DMS53 treated with DMSO at 0.1 percent for 48 hours (cell line): ENCODE measurements at regions not wholly inside any gene's neighbourhood (a gene's known extent, or its start where the extent isn't known, plus 50 kb on each side); places are given as distances from the start of the nearest gene placed in this dataset.

Experiments
- DNase-seq: peaks from one replicate; lab custom pipeline; 2025; ENCODE audit not compliant: unreplicated experiment; lab: John Stamatoyannopoulos, UW

DNA sequence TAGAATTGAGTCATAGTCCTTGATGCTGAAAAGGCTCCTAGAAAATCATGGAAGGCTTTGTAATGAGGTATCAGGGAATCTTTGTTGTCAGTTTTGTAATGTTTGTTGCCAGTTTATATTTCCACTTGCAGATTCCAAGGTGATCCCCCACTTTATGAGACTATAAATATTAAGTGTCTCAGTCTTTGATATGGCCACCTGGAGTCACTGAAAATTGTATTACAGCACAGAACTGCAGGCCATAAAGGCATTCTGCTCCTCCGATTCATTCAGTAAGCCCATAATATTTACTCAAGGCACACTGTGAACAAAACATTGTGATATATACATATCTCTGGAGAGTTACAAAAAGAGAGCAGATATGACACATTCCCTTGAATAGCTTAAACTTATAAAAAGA is 457.8 kb upstream of the ZNF385D start:
- no peak for DNase-seq

- no peak for DNase-seq
Observed at GRCh38 chr3:22209578-22209977, 458.6 kb upstream of the ZNF385D start.

DNA sequence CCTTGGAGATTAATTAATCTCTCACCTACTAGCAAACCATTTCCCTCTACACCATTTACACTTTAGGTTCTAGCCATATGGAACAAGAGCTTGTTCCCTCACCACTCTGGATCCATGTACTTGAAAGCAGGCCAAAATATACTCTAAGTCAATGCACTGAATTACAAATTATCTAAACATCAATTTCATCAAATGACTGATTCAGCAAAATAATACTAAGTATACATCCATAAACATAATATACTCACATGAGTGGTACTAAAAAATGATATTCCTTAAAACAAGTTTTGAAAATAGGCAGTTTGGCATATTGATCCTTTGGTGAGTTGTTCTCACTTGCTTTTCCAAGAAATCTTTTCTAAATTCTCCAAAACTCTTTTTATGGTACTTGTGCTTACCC is 459.7 kb upstream of the ZNF385D start:
- DNase-seq, result no peak

GRCh38 chr3:22216601-22217000 is 465.6 kb upstream of the ZNF385D start:
- DNase-seq, result no peak

GRCh38 chr3:22225161-22225560 is 474.2 kb upstream of the ZNF385D start:
- no peak for DNase-seq

- DNase-seq, result no peak
Observed at GRCh38 chr3:22228705-22229104, 477.7 kb upstream of the ZNF385D start.

GRCh38 chr3:22231061-22231460 is 480.1 kb upstream of the ZNF385D start:
- DNase-seq, result no peak

DNA sequence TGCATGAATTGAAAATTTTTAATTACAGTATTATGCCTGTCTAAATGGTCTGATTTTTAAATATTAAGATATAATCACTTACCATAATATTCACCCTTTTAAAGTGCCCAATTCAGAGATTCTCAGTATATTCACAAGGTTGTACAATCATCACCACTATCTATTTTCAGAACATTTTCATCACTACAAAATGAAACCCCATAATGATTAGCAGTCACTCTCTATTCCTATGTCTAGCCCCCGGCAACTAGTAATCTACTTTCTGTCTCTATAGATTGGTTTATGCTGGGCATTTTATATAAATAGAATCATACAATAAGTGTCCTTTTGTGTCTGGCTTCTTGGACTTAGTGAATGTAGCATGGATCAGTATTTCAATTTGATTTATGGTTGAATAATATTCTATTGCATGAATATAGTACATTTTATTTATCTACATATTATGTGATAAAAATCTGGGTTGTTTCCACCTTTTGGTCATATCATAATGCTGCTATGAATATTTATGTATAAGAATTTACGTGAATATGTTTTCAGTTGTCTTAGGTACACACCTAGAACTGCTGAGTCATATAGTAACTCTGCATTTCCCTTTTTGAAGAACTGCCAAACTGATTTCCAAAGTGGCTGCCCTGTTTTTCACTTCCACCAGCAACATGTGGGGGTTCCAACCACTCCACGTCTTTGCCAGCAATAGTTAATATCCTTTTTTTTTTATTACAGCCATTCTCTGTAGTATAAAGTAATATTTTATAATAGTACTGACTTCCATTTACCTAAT is 485.7 kb upstream of the ZNF385D start:
- no peak for DNase-seq

GRCh38 chr3:22239011-22239410 is 488.0 kb upstream of the ZNF385D start:
- DNase-seq, result no peak

GRCh38 chr3:22241110-22241509 is 490.1 kb upstream of the ZNF385D start:
- no peak for DNase-seq

DNA sequence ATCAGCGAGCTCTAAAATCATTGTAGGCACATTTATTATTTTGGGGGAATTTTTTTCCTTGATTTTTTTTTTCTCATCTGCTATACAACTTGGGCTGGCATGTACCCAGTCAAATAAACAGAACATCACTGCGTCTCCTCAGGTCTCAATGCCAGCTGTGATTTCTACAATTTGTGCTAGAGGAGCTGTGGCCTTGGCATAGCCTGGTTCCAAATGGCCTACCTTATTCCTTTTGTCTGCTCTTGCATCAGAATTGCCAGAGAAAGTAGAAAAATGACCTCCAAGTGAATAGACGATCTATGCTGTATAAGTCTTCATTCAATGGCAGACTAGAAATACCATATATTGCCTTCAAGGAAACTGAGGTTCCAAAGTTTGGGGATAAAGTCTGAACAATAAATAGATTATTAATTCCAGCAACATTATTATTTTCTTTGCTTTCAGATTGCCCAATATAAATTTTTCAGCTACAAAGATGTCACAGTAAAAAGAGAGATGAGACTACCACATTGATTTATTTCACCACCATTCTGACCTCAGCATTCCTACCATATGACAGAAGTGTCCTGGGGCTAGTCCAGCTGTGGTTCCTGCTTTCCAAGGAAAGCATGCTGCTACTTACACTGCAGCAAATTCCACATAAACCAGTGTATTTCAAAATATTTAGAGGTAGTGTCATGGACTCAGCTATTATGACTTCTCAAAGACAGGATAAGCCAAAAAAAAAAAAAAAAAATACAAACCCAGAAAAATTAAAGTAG is 493.9 kb upstream of the ZNF385D start:
- DNase-seq, result no peak

- DNase-seq, result no peak
Observed at GRCh38 chr3:22245811-22246583, 495.0 kb upstream of the ZNF385D start.

DNA sequence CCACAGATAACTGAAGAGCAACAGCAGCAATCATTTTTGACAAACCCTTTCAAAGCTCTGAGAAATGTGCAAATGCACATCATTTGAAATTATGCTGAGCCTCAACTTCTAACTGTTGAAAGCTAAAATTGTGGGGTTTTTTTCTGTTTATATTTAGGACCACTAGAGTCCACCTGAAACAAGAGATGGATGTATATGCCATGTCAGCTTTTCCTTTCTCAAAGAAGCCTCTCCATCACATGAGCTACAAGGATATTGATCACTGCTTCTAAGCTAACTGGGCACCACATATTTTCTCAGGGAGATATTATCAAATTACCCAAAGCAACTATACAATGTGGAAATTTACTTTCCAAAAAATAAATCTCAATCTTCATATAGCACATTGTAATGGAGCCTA is 498.6 kb upstream of the ZNF385D start:
- no peak for DNase-seq

- DNase-seq, result no peak
Observed at GRCh38 chr3:22257252-22257651, 506.2 kb upstream of the ZNF385D start.

DNA sequence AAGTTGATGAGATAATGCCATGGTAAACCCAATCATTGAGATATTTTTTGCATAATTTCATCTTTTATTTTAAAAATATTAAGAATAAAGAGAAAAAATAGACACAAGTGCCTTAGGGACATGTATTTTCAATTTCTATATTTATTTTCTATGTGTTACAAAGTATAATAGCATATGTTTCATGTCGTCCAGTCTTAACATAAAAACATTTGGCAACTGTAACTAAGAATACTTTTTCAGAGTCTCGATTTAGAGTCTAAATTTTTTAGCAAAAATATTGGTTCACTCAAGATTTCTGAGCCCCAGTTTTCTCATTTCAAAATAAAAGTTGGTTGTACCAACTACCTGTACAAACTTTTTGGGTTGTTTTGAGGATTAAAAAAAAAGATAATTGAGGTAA is 511.4 kb upstream of the ZNF385D start:
- no peak for DNase-seq

DNA sequence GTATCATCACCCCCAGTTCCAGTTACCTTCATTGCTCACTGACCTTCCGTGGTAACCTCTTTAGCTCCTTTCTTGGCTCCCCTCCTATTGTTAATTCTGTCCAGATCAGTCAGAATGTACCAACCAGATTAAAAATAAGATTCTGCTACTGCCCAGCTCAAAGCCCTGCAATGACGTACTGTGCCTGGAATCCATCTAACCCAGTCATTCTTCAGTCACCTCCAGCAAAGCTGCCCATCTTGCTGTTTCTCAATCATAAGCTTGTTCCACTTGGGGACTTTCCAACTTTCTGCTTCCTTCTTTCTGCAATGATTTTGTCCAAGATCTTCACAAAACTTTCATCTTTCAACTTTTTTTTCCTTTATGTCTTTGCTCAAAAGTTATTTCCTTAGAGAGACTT is 512.0 kb upstream of the ZNF385D start:
- DNase-seq, result no peak

DNA sequence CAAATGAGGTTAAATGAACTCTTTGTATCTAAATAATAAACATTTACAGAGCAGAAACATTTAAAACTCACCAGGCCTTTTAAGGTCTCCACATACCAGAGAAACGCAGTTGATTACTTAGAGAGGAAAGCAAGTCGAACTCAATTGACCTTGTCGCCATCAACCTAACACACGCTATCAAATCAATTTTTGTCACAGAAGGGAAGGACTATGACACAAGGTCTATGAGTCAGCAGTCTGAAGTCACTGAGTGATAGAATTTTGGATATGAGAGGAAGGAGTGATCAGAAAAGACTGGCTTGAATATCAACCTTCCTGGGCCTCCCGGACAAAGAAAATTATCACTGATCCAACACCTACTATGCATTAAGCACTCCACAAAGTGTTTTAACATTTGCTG is 514.4 kb upstream of the ZNF385D start:
- DNase-seq, result no peak

DNA sequence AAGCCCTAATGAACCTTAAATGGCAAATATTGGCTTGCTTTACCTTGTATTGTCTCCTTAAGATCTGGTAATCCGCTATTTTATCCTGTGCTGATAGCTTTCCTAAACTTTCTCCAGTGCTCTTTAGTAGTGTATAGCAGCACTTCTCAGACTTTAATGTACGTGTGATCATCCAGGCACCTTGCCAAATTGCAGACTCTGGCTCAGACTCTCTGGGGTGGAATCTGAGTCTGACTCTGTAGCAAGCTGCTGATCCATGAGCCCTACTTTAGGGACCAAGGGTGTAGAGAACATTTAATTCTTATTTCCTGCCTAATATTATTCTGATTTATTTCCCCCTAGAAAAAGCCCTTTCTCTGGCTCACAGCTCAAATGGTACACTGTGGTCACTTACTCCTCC is 518.8 kb upstream of the ZNF385D start:
- no peak for DNase-seq

- DNase-seq, result no peak
Observed at GRCh38 chr3:22276351-22276750, 525.3 kb upstream of the ZNF385D start.

DNA sequence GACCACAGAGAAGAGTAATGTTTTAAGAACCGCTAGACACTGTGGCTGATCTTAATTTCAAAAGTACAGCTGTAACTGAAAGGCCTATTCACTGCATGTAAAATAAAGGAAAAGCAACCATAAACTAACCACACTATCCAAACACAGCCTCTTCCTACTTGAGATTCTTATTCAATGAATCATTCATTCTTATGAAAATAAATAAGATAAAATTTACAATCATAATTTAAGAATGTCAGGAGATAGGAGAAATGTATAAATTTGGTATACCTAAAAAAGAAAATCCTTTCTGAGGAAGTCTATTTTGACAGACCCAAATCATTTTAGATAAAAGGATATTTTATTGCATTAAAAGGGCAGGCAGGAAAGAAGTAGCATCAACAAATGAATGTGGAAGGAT is 533.5 kb upstream of the ZNF385D start:
- DNase-seq, result no peak

DNA sequence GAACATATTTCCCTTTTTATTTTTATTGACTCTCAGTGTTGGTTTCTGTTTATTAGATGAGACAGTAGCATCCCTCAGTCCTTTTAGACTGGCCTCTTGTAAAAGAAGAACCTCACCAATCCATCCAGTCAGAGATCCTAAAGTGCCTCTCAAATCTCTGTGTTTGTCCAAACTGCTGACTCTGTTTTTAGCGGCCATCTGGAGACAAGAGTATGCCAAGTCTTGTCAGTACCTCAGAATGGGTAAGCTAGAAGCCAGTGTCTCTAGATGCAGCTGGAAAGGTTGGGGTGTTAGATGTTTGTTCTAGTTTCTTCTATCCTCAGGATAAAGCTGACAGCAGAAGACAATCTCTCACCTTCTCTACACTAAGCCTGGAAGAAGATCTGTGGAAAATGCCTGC is 537.7 kb upstream of the ZNF385D start:
- no peak for DNase-seq

- no peak for DNase-seq
Observed at GRCh38 chr3:22292681-22293080, 541.7 kb upstream of the ZNF385D start.
